K562 (cell line): ENCODE measurements at regions not wholly inside any gene's neighbourhood (a gene's known extent, or its start where the extent isn't known, plus 50 kb on each side); places are given as distances from the start of the nearest gene placed in this dataset.

ENCODE experiments used
- E2F6 ChIP-seq, 2 experiments: IDR thresholded peaks; 2 replicates each; pipeline ENCODE4 v1.6.1; 2011; ENCODE audit warnings: borderline replicate concordance in 1 of 2, control low read depth in 1 of 2, low read depth in 1 of 2, low read length in 1 of 2, mild to moderate bottlenecking in 1 of 2, mixed read lengths in 1 of 2, moderate library complexity in 1 of 2; ENCODE audit not compliant: insufficient read depth in 1 of 2, insufficient read length in 1 of 2, poor library complexity in 1 of 2, severe bottlenecking in 1 of 2; ENCODE audit errors: extremely low read depth in 1 of 2
- MTF1 ChIP-seq: fragments of 250-450 bp; sonication (Bioruptor Pico); IDR thresholded peaks from 2 replicates; pipeline ENCODE4 v1.9.0; 2021; ENCODE audit warnings: moderate library complexity, mild to moderate bottlenecking, inconsistent platforms, borderline replicate concordance
- NCOA1 ChIP-seq: fragments of 450-650 bp; IDR thresholded peaks from 2 replicates; pipeline ENCODE4 v1.6.1; 2016; ENCODE audit warnings: low read depth
- NKRF ChIP-seq: fragments of 450-650 bp; IDR thresholded peaks from 2 replicates; pipeline ENCODE4 v1.6.1; 2016; ENCODE audit warnings: borderline replicate concordance
- PHTF2 ChIP-seq: fragments of 250-450 bp; sonication (Bioruptor Pico); IDR thresholded peaks from 2 replicates; pipeline ENCODE4 v1.5.0; 2021; ENCODE audit warnings: mild to moderate bottlenecking
- PRDM10 ChIP-seq: fragments of 450-650 bp; IDR thresholded peaks from 2 replicates; pipeline ENCODE4 v1.6.1; 2018; ENCODE audit not compliant: partially characterized antibody
- VEZF1 ChIP-seq: fragments of 200-800 bp; sonication (Bioruptor generic); IDR thresholded peaks from 2 replicates; pipeline ENCODE4 v1.6.1; 2017; ENCODE audit warnings: missing genetic modification characterization, missing compliant biosample characterization
- ZNF232 ChIP-seq: sonication (generic); formaldehyde crosslinking; IDR thresholded peaks from 2 replicates; pipeline ENCODE4 v1.8.0; 2022; ENCODE audit warnings: mild to moderate bottlenecking, missing genetic modification reagents
- ZNF239 ChIP-seq: fragments of 250-450 bp; sonication (Bioruptor Pico); IDR thresholded peaks from 2 replicates; pipeline ENCODE4 v1.4.0; 2020; ENCODE audit warnings: mild to moderate bottlenecking
- ZNF347 ChIP-seq: fragments of 450-650 bp; formaldehyde crosslinking; IDR thresholded peaks from 2 replicates; pipeline ENCODE4 v1.4.0; 2020; ENCODE audit warnings: low read depth, mild to moderate bottlenecking, moderate library complexity
- ZNF395 ChIP-seq: fragments of 200-800 bp; sonication (Bioruptor generic); IDR thresholded peaks from 2 replicates; pipeline ENCODE4 v1.6.1; 2017; ENCODE audit warnings: missing genetic modification characterization, missing compliant biosample characterization
- ZNF444 ChIP-seq: fragments of 250-450 bp; sonication (Bioruptor Pico); IDR thresholded peaks from 2 replicates; pipeline ENCODE4 v1.4.0; 2020; ENCODE audit warnings: mild to moderate bottlenecking, moderate library complexity
- ZNF830 ChIP-seq: fragments of 250-450 bp; sonication (Bioruptor Pico); IDR thresholded peaks from 2 replicates; pipeline ENCODE4 v1.5.0; 2021; ENCODE audit warnings: mild to moderate bottlenecking

- TF ChIP-seq E2F6 (IDR thresholded peaks at IDR 0.05; ENCODE audit: borderline replicate concordance in 1 of 2, extremely low read depth in 1 of 2, insufficient read depth in 1 of 2, insufficient read length in 1 of 2, low read depth in 1 of 2, low read length in 1 of 2, poor library complexity in 1 of 2, severe bottlenecking in 1 of 2) (no peak), VEZF1 (CRISPR knock-in tag) (no peak), NCOA1 (no peak), ZNF347 (no peak), ZNF395 (CRISPR knock-in tag) (no peak), PHTF2 (CRISPR knock-in tag) (no peak), ZNF830 (CRISPR knock-in tag) (no peak), MTF1 (no peak), ZNF239 (no peak), NKRF (no peak), PRDM10 (no peak), ZNF444 (CRISPR knock-in tag) (no peak), ZNF232 (CRISPR knock-in tag) (no peak)
- TF ChIP-seq, all 486 proteins: peak for 0
These were observed 312.7 kb upstream of the CWC22 start (continued) for GRCh38 chr2:180319586-180320405.
